ENCODE measurements at regions not wholly inside any gene's neighbourhood (a gene's known extent, or its start where the extent isn't known, plus 50 kb on each side); places are given as distances from the start of the nearest gene placed in this dataset.
"Not testable (repeated sequence)": the region's sequence is repeated elsewhere in the genome, so short reads cannot be mapped to it uniquely, and the experiment has no call there.

DNA sequence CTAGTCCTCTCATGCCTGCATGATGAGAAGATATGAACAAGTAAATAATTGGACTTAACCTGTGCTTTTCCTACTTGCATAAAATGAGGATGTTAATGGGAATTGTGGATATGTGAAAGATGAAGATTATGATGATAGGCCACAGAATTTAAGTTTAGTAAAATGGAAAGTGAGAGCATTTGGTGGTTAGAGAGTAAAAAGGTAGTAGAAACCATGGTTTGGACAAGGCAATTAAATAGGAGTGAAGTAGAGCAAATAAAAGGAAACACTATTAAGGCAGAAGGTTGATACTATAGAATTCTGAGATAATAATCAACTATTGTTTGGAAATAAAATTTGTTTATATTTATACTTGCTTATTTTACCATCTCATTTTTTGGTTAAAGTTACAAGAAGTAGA is 1162.5 kb downstream of the MRPL39 start:
- no peak for DNase-seq

DNA sequence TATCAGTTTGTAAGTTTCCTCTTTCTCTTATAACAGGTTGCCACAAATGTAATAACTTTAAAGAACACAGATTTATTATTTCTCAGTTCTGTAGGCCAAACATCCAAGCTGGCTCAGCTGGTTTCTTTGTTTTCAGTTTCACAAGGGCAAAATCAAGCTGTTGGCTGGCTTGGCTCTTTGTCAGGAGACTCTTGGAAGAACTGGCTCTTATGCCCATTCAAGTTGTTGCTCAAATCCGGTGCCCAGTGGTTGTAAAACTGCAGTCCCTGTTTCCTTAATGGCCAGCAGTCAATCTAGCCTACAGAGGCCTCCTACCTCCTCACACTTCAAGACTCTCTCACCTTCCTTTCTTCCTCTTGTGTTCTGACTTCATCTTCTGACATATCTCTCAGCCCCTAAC is 1171.0 kb downstream of the MRPL39 start:
- no peak for DNase-seq

DNA sequence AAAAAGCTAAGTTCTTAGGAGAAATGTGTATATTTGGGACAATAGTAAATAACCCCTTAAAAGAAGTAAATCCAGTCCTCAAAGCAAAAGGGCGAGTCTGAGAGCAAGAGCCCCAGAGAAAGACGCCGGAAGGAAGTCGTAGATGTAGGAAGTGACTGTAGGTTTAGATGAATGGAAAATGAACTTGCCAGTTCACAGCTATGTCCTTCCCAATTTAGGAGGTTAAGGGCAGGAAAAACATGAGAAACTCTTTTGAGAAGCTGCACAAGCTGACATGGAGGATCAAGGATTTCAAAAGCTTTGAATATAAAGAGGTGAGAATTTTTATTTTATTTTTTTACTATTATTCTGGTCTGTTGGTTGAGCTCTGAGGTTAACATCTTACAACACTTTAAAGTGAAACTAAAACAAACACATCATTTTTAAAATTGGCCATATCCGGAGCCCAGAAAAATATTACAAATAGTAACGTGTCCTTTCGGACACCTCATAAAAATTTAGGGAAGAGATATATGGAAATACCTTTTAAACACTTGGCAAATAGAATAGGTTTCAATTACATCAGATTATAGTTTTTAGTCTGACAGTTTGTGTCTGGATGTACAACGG is 1178.6 kb downstream of the MRPL39 start:
- DNase-seq: no peak

DNA sequence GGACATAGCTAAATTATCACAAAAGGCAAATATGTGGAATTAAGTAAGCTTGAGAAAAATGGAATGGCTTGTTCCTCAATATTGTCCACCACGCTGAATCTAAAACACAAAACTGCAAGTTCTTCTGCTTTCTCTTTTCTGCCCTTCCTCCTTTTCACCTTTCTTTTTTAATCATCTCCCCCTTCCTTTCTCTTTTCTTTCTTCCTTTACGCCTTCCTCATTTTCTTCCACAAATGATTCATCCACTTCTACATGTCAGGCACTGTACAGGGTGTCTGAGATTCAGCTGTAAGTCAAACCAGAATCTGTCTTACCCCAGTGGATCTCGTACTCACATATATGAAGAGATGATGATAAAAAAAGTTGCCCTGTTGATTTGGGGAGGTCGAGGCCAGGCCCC is 1182.5 kb downstream of the MRPL39 start:
- no peak for DNase-seq

DNA sequence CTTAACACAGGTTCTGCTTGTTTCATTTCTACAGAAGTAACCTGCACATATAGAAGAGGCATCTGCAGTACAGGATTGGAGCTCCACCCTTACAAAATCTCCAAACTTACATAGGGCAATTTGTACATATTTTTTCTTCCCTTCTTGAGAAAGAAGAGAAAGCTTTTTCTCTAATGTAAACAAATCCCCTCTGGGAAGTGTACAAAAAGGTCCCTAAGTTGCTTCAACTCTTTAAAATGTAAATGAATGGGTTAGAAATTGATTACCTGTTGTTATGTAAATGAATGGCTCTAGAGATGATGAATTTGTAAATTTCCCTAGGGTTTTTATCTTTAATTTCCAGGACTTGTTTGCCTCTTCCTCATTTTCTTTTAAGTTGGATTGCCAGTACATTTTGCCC is 1183.7 kb downstream of the MRPL39 start:
- no peak for DNase-seq

DNA sequence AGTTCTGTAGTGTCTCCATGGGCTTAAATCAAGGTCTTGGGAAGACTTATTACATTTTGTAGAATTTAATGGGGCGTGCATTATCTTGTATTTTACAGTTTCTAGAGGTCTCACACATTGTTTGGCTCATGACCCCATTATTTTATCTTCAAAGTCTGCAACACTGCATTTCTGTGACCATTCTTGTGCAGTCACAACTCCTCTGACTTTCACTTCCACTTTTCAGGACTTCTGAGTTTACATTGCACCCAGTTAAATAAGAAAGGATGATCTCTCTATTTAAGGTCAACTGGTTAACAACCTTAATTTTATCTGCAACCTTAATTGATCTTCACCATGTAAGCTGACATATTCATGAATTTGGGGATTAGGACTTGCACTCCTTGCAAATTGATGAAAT is 1186.6 kb downstream of the MRPL39 start:
- no peak for DNase-seq

DNA sequence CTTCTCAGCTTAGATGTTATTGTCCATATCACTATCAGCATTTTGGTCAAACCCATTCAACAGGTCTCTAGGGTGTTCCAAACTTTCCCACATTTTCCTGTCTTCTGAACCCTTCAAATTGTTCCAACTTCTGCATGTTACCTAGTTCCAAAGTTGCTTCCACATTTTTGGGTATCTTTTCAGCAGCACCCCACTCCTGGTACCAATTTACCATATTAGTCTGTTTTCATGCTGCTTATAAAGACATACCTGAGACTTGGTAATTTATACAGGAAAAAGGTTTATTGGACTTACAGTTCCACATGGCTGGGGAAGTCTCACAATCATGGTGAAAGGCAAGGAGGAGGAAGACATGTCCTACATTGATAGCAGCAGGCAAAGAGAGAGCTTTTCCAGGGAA is 1187.6 kb downstream of the MRPL39 start:
- DNase-seq: not testable (repeated sequence)

DNA sequence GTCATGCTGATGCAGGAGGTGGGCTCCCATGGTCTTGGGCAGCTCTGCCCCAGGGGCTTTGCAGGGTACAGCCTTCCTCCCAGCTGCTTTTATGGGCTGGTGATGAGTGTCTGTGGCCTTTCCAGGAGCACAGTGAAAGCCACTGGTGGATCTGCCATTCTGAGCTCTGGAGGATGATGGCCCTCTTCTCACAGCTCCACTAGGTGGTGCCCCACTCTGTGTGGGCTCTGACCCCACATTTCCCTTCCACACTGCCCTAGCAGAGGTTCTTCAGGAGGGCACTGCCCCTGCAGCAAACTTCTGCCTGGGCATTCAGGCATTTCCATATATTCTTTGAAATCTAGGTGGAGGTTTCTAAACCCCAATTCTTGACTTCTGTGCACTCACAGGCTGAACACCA is 1188.6 kb downstream of the MRPL39 start:
- DNase-seq: no peak

DNA sequence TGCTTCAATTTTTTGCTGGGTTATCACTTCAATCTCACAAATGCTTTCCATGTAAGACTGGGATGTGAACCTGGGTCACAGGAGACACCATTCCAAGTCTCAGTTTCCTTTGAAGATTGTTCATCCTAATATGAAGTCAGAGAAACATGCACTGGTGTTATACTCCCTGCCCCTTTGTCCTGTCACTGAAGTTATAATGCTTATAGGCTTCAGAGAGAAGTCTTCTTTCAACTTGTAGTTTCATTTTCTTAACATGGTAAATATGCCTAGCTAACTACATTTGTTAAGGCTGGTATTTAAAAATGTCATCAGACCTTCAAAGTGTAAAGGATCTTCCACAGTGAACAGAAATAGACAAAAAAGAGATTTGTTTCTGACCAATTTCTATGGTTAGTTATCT is 1195.9 kb downstream of the MRPL39 start:
- no peak for DNase-seq

DNA sequence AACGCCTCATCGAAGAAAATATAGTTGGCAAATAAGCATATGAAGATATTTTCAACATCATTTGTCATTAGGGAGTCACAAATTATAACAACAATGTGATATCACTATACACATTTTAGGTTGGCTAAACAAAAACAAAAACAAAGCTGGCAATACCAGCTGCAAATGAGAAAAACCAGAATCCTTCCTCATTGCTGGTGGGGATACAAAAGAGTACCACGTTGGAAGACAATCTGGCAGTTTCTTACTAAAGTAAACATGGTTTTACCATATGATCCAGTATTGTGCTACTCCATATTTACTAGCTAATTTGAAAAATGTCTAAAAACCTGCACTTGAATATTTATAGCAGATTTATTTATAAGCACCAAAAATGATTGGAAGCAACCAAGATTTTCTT is 1204.1 kb downstream of the MRPL39 start:
- DNase-seq: no peak

DNA sequence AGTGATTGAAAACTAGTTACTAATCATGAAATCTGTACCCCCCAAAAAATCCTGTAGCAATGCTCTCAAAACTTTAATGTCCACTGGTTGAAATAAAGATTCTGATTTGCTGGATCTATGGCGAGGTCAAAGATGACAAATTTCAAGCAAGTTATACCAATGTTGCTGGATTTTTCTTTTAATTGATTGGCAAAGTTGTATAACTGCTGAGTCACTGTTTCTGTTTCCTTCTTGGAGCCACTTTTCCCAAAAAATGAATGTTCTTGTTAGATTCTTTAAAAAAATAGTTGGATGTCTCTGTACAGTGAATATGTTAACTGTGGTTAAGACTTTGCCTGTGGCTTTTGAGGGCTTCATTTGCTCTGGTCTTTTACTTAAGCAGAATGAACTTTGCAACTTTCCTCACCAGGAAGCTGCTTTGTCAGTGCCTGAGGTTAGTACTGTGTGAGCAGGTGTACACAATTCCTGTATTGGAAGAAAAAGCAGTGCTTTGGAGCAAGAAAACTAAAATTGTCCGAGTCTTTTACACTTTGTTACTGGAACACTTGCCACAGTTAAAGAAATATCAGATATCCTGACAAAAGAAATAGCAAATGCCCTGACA is 1211.9 kb downstream of the MRPL39 start:
- DNase-seq: peak; percentile 14

DNA sequence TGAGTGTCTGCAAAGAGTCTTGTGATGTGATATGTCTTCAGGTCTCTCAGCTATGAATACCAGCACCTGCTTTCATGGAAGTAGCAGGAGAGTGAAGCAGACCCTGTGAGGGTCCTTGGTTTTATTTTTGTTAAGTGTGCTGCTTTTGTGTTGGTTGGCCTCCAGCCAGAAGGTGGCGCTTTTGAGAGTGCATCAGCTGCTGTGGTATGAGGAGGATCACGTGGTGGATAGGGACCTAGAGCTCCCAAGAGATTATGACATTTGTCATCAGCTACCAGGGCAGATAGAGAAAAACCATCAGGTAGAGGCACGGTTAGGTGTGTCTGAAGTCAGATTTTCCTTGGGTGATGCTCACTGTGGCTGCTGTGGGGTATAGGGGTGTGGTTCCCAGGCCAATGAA is 1232.1 kb downstream of the MRPL39 start:
- DNase-seq: peak; percentile 29

DNA sequence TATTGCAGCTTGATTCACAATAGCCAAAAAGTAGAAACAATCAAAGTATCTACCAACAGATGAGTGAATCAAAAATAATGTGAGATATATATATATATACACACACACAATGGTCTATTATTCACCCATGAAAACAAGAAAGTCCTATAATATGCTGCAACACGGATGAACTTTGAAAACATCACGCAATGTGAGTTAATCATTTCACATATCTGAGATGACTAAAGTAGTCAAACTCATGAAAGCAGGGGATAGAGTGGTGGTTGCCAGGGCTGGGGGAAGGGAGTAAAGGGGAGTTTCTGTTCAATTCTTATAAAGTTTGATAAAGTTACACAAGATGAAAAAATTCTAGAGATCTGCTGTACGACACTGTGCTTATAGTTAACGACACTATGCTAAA is 1234.8 kb downstream of the MRPL39 start:
- no peak for DNase-seq

DNA sequence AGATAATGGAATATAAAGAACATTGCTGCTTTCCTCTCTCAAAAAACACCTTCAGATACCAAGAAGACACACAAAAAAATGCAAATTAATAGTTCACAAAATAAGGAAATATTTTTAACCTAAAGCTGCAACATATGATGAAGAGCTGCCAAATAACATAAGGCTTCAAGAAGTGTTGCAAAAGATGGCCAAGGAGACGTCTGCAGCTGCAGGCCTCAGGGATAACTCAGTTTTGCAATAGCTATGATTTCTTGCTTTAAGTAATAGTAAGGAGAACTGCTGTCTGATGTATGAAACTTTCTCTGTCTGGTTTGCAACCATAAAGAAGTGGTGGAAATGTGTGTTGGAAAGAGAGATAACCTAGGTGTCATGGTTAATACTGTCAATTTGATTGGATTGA is 1237.5 kb downstream of the MRPL39 start:
- no peak for DNase-seq

DNA sequence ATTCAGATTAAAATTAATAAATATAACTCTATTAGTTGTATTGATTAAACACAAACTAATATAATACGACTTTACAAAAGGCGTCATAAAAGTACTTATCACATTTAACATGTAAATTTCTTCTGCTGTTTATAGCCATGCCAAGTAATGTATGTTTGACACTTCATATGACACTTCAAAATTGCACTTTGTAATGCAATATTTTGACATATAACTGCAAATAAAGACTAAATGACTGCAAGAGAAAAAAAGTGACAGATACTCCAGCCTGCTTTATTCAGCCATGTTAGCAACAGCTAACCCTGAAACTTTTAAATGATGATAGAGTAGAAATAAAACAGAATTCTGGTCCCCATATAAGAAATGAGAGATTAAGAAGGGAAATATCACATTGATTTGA is 1238.0 kb downstream of the MRPL39 start:
- DNase-seq: no peak

DNA sequence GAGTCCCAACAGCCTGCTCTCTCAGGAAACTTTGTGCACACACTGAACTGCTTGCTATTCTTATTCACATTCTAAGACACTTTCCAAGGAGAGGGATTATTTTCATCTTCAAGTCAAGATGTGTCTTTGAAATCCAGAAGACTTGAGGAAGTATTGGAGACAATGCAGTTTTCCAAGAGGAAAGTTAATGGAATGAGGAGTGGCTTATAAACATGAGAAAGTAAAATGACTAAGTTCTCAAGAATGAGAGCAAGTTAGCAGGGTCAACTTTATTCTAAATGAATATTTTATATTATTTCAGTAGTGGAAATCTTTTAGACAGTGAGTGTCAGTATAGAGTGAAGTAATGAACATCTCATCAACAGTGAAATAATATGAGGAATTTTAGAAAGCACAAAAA is 1239.3 kb downstream of the MRPL39 start:
- DNase-seq: no peak

DNA sequence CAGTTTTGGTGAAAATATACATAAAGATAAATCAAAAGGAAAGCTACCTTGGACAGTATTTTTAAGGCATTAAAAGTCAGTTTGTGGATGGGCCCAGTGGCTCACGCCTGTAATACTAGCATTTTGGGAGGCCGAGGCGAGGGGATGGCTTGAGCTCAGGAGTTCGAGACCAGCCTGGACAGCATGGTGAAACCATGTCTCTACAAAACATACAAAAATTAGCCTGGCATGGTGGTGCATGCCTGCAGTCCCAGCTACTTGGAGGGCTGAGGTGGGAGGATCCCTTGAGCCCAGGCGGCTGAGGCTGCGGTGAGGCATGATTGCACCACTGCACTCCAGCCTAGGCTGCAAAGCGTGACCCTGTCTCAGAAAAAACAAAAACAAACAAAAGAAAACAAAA is 1253.8 kb downstream of the MRPL39 start:
- DNase-seq: no peak

DNA sequence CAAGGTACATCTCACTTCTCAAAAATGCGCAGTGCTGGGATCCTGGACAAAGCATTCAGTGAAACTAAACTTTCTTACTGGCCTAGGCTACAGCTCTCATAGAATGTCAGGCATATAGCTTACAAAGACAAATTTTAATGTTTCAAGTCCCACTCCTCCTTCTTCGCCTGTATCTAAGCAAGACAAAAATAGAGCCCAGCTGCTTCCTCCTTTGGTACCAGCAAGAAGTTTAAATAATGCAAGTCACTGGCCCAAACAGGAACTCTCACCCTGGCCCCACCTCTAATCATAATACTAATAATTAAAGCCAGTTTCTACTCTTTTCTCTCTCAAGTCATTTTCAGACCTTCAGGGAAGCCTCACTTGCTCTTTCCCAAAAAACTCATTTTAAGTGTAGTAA is 1267.9 kb downstream of the MRPL39 start:
- no peak for DNase-seq

DNA sequence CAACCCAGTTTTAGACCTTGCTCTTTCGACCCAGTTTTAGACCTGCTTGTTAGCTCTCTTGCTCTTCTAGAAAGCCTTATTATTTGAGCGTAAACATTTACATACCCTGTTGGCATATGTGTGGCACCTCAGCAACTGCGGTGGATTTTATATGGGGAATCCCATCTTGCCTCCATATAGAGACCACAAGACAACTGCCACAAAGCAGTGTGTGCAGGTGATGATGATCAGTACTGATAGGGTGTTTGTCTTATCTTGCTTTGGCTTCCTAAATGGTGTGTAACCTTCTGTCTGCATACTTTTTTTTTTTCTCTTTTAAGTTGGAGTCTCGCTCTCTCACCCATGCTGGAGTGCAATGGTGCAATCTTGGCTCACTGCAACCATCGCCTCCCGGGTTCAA is 1270.8 kb downstream of the MRPL39 start:
- DNase-seq: no peak

DNA sequence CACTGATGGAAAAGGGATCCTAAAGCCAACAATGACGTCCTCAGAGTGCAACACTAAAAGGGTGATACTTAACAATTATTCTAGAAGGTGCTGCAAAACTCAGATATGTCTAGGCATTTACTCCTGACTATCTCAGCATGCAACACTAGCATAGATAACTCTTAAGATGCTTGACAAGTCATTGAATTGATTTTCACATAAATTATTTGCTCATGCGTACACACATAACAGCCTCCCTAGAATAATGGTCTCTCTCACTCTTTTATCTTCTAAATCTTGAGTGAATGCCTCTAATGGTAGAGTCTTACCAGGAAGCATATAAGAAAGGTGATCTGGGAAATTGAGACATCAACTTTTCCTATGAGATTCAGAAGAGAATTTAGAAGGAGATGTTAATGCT is 1283.7 kb downstream of the MRPL39 start:
- no peak for DNase-seq

DNA sequence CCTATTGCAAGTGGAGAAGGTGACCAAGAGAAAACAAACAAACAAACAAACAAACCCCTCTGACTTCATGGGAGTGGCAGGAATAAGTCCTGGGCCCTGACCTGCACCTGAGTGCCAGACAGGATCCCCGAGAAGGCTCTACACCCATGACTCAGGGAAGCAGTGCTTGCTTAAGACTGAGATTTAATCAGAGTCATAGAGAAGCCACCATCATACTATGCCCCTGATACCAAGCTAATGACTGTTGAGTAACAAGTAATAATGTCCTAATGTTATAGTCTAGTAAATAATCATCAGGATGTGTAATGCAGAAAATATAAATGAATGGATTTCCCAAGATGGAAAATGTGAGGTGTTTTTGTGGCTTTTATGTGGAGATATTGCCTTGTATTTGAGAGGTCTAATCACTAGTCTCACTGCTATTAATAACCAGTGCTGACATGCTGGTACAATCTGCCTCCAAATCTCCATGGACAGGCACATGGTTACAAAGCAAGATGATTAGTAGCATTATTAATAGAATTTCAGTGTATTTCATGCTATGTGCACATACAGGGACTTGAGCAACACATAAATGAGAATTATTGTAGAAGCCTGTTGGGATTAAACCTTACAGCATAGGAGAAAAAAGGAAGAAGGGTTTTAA is 1290.9 kb downstream of the MRPL39 start:
- DNase-seq: no peak

DNA sequence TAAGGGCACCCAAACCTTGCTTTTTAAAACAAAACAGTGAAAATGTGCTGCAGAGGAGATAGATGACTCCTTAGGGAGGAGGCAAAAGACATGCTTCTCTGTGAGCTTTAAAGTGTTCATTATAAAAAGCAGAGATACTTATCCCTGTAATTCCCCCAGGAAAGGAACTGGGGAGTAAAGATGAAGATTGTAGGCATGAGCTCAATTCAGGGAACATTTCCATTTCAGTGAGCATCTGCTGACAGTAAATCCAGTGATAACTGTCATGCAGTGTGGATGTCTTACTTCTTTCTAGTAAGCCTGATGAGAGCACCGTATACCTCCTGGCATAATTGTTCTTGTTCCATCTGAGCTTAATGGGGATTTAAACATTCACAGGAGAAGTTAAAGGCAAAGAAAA is 1296.5 kb downstream of the MRPL39 start:
- no peak for DNase-seq

DNA sequence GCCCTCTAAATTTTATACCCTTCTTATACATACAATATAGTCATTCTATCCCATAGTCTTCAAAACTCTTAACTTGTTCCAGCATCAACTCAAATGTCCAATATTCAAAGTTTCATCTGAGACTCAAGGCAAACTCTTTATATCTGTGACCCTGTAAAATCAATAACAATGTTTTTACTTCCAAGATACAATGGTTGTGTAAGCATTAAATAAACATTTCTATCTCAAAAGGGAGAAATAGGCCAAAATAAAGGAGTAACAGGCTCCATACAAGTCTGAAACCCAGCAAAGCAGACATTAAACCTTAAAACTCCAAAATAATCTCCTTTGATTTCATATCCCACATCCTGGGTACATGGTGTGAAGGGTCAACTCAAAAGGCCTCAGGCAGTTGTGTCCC is 1299.1 kb downstream of the MRPL39 start:
- DNase-seq: no peak

DNA sequence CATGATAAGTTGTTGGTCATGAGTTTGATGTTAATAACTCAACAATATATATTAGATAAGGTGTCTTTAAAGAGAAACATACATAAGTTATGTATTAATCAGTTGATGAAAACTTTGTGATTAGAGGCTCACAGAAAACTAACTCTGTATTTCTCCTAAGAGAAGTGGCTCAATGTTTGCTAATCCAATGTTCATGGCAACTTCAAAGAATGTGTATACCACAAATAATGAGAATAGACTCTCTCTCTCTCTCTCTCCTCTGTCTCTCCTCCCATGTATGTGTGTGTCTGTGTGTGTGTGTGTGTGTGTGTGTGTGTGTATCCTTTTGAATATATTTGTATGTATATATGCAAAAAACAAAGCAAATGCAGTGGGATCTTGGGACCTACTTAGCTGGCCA is 1304.9 kb downstream of the MRPL39 start:
- no peak for DNase-seq

DNA sequence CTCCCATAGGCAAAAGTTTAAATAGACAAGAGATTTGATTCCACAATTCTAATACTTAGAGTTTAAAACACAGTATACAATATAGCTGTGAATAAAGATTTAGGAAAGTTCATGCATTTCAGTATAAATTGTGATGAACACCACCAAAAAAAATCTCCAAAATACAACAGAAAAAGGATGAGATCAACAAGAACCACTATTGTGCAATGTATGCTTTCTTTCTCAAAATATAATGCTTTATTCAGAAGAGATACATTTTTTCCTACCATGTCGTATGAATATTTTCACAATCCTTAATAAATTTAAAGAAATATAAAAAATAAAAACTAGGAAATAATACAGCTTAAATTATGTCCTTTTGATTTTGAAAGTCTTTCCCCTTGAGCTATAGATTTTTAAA is 1309.2 kb downstream of the MRPL39 start:
- DNase-seq: no peak

Data from DMS53 (cell line).